H9 (cell line): ENCODE measurements at regions not wholly inside any gene's neighbourhood (a gene's known extent, or its start where the extent isn't known, plus 50 kb on each side); places are given as distances from the start of the nearest gene placed in this dataset.

Experiments
- DNase-seq: peaks from one replicate; pipeline ENCODE4 v3.0.0-alpha.2; 2017
- H2AFZ ChIP-seq: one replicate; pipeline ENCODE4 v1.6.1; 2013; ENCODE audit warnings: mild to moderate bottlenecking, low read length, control low read depth, moderate library complexity
- H2AK5ac ChIP-seq: 2 replicates; pipeline ENCODE4 v1.6.1; 2013; ENCODE audit warnings: low read length, control low read depth, mixed read lengths; ENCODE audit not compliant: insufficient read length
- H2BK120ac ChIP-seq: one replicate; pipeline ENCODE4 v1.6.1; 2013; ENCODE audit warnings: low read depth, mild to moderate bottlenecking, low read length, control low read depth, inconsistent platforms; ENCODE audit not compliant: poor library complexity, severe bottlenecking
- H2BK12ac ChIP-seq: 2 replicates; pipeline ENCODE4 v1.6.1; 2013; ENCODE audit warnings: low read length, control low read depth, mixed read lengths, low read depth; ENCODE audit not compliant: insufficient read length
- H2BK15ac ChIP-seq: 2 replicates; pipeline ENCODE4 v1.6.1; 2013; ENCODE audit warnings: low read depth, low read length, control low read depth
- H2BK20ac ChIP-seq: one replicate; pipeline ENCODE4 v1.6.1; 2013; ENCODE audit warnings: low read depth, mild to moderate bottlenecking, low read length, control low read depth, inconsistent platforms; ENCODE audit not compliant: poor library complexity, severe bottlenecking
- H2BK5ac ChIP-seq: 2 replicates; pipeline ENCODE4 v1.6.1; 2013; ENCODE audit warnings: low read length, control low read depth, mixed read lengths; ENCODE audit not compliant: insufficient read length
- H3K14ac ChIP-seq: 2 replicates; pipeline ENCODE4 v1.6.1; 2013; ENCODE audit warnings: low read length, control low read depth; ENCODE audit not compliant: insufficient read depth
- H3K18ac ChIP-seq: 2 replicates; pipeline ENCODE4 v1.6.1; 2013; ENCODE audit warnings: low read depth, mild to moderate bottlenecking, mixed read lengths, low read length, control low read depth; ENCODE audit not compliant: insufficient read length
- H3K23ac ChIP-seq: 2 replicates; pipeline ENCODE4 v1.6.1; 2013; ENCODE audit warnings: low read length, control low read depth, mixed read lengths, low read depth; ENCODE audit not compliant: insufficient read length
- H3K23me2 ChIP-seq: 2 replicates; pipeline ENCODE4 v1.6.1; 2013; ENCODE audit warnings: low read depth, mild to moderate bottlenecking, mixed read lengths, low read length, control low read depth; ENCODE audit not compliant: insufficient read length, poor library complexity, severe bottlenecking
- H3K27ac ChIP-seq: 2 replicates; pipeline ENCODE4 v1.5.1; 2013; ENCODE audit warnings: low read length, control low read depth, mixed read lengths, low read depth; ENCODE audit not compliant: insufficient read length
- H3K27me3 ChIP-seq: 2 replicates; pipeline ENCODE4 v1.6.1; 2013; ENCODE audit warnings: low read length, control low read depth, inconsistent platforms; ENCODE audit not compliant: insufficient read depth
- H3K4ac ChIP-seq: 2 replicates; pipeline ENCODE4 v1.6.1; 2013; ENCODE audit warnings: low read depth, mild to moderate bottlenecking, control low read depth, inconsistent platforms, low read length, moderate library complexity
- H3K4me1 ChIP-seq: 2 replicates; pipeline ENCODE4 v1.6.1; 2013; ENCODE audit warnings: low read length, control low read depth, inconsistent platforms; ENCODE audit not compliant: insufficient read depth
- H3K4me2 ChIP-seq: 2 replicates; pipeline ENCODE4 v1.6.1; 2013; ENCODE audit warnings: low read length, control low read depth, mixed read lengths; ENCODE audit not compliant: insufficient read length, insufficient read depth
- H3K56ac ChIP-seq: 2 replicates; pipeline ENCODE4 v1.6.1; 2013; ENCODE audit warnings: low read depth, mild to moderate bottlenecking, mixed read lengths, low read length, control low read depth; ENCODE audit not compliant: insufficient read length
- H3K79me1 ChIP-seq: 2 replicates; pipeline ENCODE4 v1.6.1; 2013; ENCODE audit warnings: low read depth, mild to moderate bottlenecking, moderate library complexity, low read length, control low read depth, inconsistent platforms; ENCODE audit not compliant: insufficient read depth, poor library complexity, severe bottlenecking
- H3K79me2 ChIP-seq: 2 replicates; pipeline ENCODE4 v1.6.1; 2013; ENCODE audit warnings: low read length, control low read depth, inconsistent platforms; ENCODE audit not compliant: insufficient read depth
- H3K9ac ChIP-seq: 2 replicates; pipeline ENCODE4 v1.6.1; 2013; ENCODE audit warnings: low read length, control low read depth, mixed read lengths; ENCODE audit not compliant: insufficient read length; ENCODE audit errors: extremely low read depth
- H3K9me3 ChIP-seq: one replicate; pipeline ENCODE4 v1.6.1; 2013; ENCODE audit warnings: low read depth, low read length, inconsistent platforms; ENCODE audit not compliant: control insufficient read depth
- H3T11ph ChIP-seq: one replicate; pipeline ENCODE4 v1.6.1; 2013; ENCODE audit warnings: mild to moderate bottlenecking, low read length, control low read depth, inconsistent platforms
- H4K20me1 ChIP-seq: one replicate; pipeline ENCODE4 v1.6.1; 2013; ENCODE audit not compliant: control insufficient read depth, insufficient read length, insufficient read depth
- H4K5ac ChIP-seq: 2 replicates; pipeline ENCODE4 v1.6.1; 2013; ENCODE audit warnings: low read depth, mild to moderate bottlenecking, mixed read lengths, low read length, control low read depth; ENCODE audit not compliant: insufficient read length
- H4K8ac ChIP-seq: replicated peaks from 2 replicates; pipeline ENCODE4 v1.6.1; 2013; ENCODE audit warnings: low read length, control low read depth, mixed read lengths, low read depth; ENCODE audit not compliant: insufficient read length
- H4K91ac ChIP-seq: 2 replicates; pipeline ENCODE4 v1.6.1; 2013; ENCODE audit warnings: low read depth, mild to moderate bottlenecking, moderate library complexity, mixed read lengths, low read length, control low read depth; ENCODE audit not compliant: insufficient read length
- H3K27ac Mint-ChIP-seq, 3 experiments: 2 replicates in 2 of 3; 3 replicates in 1 of 3; pipeline ENCODE4 v1.8.0; 2020 to 2021; ENCODE audit warnings: mixed read lengths in 3 of 3, mild to moderate bottlenecking in 1 of 3, moderate library complexity in 1 of 3
- H3K27me3 Mint-ChIP-seq: 2 replicates; pipeline ENCODE4 v1.8.0; 2021; ENCODE audit warnings: low read depth, mild to moderate bottlenecking, moderate library complexity, mixed read lengths
- H3K36me3 Mint-ChIP-seq, 3 experiments: 2 replicates in 2 of 3; 3 replicates in 1 of 3; pipeline ENCODE4 v1.8.0; 2020 to 2021; ENCODE audit warnings: low read depth in 3 of 3, mixed read lengths in 3 of 3; ENCODE audit not compliant: insufficient read depth in 1 of 3
- H3K4me1 Mint-ChIP-seq, 2 experiments: 2 replicates each; pipeline ENCODE4 v1.8.0; 2020; ENCODE audit warnings: mixed read lengths in 2 of 2
- H3K4me3 Mint-ChIP-seq, 2 experiments: 2 replicates in 1 of 2; 3 replicates in 1 of 2; pipeline ENCODE4 v1.8.0; 2020 to 2021; ENCODE audit warnings: mild to moderate bottlenecking in 2 of 2, mixed read lengths in 2 of 2, moderate library complexity in 1 of 2
- H3K9me3 Mint-ChIP-seq, 2 experiments: 2 replicates in 1 of 2; 3 replicates in 1 of 2; pipeline ENCODE4 v1.8.0; 2020; ENCODE audit warnings: mild to moderate bottlenecking in 2 of 2, mixed read lengths in 2 of 2, moderate library complexity in 1 of 2
- WGBS: extraction: QIAGEN DNeasy Blood & Tissue Kit; methylation state at CpG from one replicate; pipeline ENCODE4 v1.1.7; 2013; ENCODE audit warnings: missing lambda C conversion rate, low lambda C conversion rate, mixed read lengths; ENCODE audit not compliant: insufficient read length; ENCODE audit errors: extremely low coverage; 5-methylcytosine and 5-hydroxymethylcytosine counted together
- TF ChIP-seq, protein P1 (sequence below): fragments of 200-600 bp; sonication (generic); conservative IDR thresholded peaks from 3 replicates; pipeline ENCODE4 v1.8.0; 2021; ENCODE audit warnings: antibody characterized with exemption, mild to moderate bottlenecking

GRCh38 chr12:24605466-24605865, 343.4 kb downstream of the BCAT1 start:
- no peaks in the 10 kb centered on the region for H3K79me1 ChIP-seq
- H3K4me1 Mint-ChIP-seq: peaks cover 7 to 8% of the 10 kb centered on the region in 2 experiments
- no peak overlapping the region for H3K4ac ChIP-seq
- H4K91ac ChIP-seq: no peak overlapping the region
- H3K9ac ChIP-seq: no peak overlapping the region
- H3K14ac ChIP-seq: no peak overlapping the region
- H3K4me2 ChIP-seq: no peak overlapping the region
- no peak overlapping the region for H2AK5ac ChIP-seq
- no peaks in the 10 kb centered on the region for H3K79me2 ChIP-seq
- H4K8ac ChIP-seq: no peak overlapping the region
- H3K36me3 Mint-ChIP-seq: peaks cover 0 to 2% (median 0%) of the 10 kb centered on the region in 3 experiments; a peak in 1 of 7 replicates
- no CpG with 5 or more reads among the region's 3 CpGs for WGBS
- no peak overlapping the region for H2BK15ac ChIP-seq
- H3K4me3 Mint-ChIP-seq: no peak overlapping the region
- H3K4me1 ChIP-seq: no peaks in the 10 kb centered on the region
- no peak overlapping the region for H3K56ac ChIP-seq
- TF ChIP-seq, protein P1, sequence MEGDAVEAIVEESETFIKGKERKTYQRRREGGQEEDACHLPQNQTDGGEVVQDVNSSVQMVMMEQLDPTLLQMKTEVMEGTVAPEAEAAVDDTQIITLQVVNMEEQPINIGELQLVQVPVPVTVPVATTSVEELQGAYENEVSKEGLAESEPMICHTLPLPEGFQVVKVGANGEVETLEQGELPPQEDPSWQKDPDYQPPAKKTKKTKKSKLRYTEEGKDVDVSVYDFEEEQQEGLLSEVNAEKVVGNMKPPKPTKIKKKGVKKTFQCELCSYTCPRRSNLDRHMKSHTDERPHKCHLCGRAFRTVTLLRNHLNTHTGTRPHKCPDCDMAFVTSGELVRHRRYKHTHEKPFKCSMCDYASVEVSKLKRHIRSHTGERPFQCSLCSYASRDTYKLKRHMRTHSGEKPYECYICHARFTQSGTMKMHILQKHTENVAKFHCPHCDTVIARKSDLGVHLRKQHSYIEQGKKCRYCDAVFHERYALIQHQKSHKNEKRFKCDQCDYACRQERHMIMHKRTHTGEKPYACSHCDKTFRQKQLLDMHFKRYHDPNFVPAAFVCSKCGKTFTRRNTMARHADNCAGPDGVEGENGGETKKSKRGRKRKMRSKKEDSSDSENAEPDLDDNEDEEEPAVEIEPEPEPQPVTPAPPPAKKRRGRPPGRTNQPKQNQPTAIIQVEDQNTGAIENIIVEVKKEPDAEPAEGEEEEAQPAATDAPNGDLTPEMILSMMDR: no peak
- H3K23me2 ChIP-seq: no peaks in the 10 kb centered on the region
- H3T11ph ChIP-seq: no peak overlapping the region
- no peak overlapping the region for H4K5ac ChIP-seq
- no peaks in the 10 kb centered on the region for H4K20me1 ChIP-seq
- no peak overlapping the region for H2AFZ ChIP-seq
- no peak for DNase-seq
- H3K23ac ChIP-seq: no peak overlapping the region
- no peak overlapping the region for H2BK5ac ChIP-seq
- H2BK120ac ChIP-seq: no peak overlapping the region
- H3K18ac ChIP-seq: no peak overlapping the region
- no peaks in the 10 kb centered on the region for H3K27me3 ChIP-seq
- no peaks in the 10 kb centered on the region for H3K9me3 ChIP-seq
- H3K27ac Mint-ChIP-seq: no peak overlapping the region
- no peak overlapping the region for H2BK12ac ChIP-seq
- H3K27me3 Mint-ChIP-seq: no peaks in the 10 kb centered on the region
- H3K27ac ChIP-seq: no peak overlapping the region
- no peak overlapping the region for H2BK20ac ChIP-seq
- H3K9me3 Mint-ChIP-seq: peaks cover 3 to 5% of the 10 kb centered on the region in 2 experiments; a peak in 2 of 5 replicates
